ENCODE measurements at regions not wholly inside any gene's neighbourhood (a gene's known extent, or its start where the extent isn't known, plus 50 kb on each side); places are given as distances from the start of the nearest gene placed in this dataset.

DNA sequence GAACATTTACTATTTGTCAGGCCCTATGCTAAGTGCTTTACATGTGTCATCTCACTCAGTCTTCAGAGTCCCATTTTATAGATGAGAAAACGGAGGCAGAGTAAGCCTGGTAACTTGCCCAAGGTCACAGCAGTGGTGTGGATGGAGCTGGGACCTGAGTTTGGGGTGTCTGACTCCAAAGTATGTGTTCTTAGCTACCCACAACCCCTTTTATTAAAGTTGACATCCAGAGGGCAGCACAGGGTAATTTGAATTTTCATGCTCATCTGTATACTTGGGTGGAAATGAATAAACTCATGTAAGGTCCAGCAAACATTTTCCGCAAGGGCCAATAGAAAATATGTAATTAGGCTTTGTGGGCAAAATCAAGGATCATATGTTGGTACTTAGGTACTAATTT, 93.4 kb upstream of the SLC25A48 start (continued):
- TF ChIP-seq, protein P1, sequence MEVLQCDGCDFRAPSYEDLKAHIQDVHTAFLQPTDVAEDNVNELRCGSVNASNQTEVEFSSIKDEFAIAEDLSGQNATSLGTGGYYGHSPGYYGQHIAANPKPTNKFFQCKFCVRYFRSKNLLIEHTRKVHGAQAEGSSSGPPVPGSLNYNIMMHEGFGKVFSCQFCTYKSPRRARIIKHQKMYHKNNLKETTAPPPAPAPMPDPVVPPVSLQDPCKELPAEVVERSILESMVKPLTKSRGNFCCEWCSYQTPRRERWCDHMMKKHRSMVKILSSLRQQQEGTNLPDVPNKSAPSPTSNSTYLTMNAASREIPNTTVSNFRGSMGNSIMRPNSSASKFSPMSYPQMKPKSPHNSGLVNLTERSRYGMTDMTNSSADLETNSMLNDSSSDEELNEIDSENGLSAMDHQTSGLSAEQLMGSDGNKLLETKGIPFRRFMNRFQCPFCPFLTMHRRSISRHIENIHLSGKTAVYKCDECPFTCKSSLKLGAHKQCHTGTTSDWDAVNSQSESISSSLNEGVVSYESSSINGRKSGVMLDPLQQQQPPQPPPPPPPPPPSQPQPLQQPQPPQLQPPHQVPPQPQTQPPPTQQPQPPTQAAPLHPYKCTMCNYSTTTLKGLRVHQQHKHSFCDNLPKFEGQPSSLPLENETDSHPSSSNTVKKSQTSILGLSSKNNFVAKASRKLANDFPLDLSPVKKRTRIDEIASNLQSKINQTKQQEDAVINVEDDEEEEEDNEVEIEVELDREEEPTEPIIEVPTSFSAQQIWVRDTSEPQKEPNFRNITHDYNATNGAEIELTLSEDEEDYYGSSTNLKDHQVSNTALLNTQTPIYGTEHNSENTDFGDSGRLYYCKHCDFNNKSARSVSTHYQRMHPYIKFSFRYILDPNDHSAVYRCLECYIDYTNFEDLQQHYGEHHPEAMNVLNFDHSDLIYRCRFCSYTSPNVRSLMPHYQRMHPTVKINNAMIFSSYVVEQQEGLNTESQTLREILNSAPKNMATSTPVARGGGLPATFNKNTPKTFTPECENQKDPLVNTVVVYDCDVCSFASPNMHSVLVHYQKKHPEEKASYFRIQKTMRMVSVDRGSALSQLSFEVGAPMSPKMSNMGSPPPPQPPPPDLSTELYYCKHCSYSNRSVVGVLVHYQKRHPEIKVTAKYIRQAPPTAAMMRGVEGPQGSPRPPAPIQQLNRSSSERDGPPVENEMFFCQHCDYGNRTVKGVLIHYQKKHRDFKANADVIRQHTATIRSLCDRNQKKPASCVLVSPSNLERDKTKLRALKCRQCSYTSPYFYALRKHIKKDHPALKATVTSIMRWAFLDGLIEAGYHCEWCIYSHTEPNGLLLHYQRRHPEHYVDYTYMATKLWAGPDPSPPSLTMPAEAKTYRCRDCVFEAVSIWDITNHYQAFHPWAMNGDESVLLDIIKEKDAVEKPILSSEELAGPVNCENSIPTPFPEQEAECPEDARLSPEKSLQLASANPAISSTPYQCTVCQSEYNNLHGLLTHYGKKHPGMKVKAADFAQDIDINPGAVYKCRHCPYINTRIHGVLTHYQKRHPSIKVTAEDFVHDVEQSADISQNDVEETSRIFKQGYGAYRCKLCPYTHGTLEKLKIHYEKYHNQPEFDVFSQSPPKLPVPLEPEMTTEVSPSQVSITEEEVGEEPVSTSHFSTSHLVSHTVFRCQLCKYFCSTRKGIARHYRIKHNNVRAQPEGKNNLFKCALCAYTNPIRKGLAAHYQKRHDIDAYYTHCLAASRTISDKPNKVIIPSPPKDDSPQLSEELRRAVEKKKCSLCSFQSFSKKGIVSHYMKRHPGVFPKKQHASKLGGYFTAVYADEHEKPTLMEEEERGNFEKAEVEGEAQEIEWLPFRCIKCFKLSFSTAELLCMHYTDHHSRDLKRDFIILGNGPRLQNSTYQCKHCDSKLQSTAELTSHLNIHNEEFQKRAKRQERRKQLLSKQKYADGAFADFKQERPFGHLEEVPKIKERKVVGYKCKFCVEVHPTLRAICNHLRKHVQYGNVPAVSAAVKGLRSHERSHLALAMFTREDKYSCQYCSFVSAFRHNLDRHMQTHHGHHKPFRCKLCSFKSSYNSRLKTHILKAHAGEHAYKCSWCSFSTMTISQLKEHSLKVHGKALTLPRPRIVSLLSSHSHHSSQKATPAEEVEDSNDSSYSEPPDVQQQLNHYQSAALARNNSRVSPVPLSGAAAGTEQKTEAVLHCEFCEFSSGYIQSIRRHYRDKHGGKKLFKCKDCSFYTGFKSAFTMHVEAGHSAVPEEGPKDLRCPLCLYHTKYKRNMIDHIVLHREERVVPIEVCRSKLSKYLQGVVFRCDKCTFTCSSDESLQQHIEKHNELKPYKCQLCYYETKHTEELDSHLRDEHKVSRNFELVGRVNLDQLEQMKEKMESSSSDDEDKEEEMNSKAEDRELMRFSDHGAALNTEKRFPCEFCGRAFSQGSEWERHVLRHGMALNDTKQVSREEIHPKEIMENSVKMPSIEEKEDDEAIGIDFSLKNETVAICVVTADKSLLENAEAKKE (CRISPR knock-in tag; IDR thresholded peaks at IDR 0.05), result no peak

DNA sequence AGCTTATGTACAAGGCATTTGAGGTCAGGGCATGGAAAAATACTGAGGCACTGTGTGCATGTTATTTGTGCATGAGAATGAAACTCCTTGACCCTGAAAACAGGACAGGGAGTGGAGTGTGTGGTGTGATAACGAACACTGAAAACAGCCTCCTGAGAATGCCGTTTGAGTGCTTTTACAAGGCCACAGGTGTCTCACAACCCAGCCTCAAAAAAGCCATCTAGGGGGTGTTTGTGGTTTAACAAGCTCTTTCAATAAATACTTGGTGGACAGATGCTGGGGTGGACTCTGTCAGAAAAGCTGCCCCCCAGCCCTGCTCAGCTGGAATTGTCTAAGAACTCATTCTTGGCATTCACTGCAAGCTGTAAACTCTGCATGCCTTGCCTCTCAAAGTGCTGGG, 94.0 kb upstream of the SLC25A48 start:
- no peaks in the 10 kb centered on the region for H3F3A ChIP-seq (replicated peaks; ENCODE audit: low read depth)
- H4K20me1 ChIP-seq (replicated peaks; ENCODE audit: insufficient read depth), result no peaks in the 10 kb centered on the region
- no peak overlapping the region for H2AFZ ChIP-seq
- Mint-ChIP-seq H3K4me1 (no peaks in the 10 kb centered on the region; the same call in 2 of the 3 replicates), H3K36me3 (ENCODE audit: low read depth) (peaks cover 8% of the 10 kb centered on the region; the same call in 2 of the 3 replicates), H3K27ac (no peak overlapping the region), H3K9me3 (peaks cover 22% of the 10 kb centered on the region), H3K27me3 (ENCODE audit: insufficient read depth, low read depth, poor library complexity) (no peaks in the 10 kb centered on the region), H3K4me3 (no peak overlapping the region)
- H3K27me3 ChIP-seq (ENCODE audit: insufficient read depth), result no peaks in the 10 kb centered on the region
- no peaks in the 10 kb centered on the region for H3K36me3 ChIP-seq (ENCODE audit: insufficient read depth)
- H3K4me1 ChIP-seq (ENCODE audit: insufficient read depth), result no peaks in the 10 kb centered on the region
- DNase-seq (ENCODE audit: low spot score) (no peak), ATAC-seq (no peak)
- H3K9me2 ChIP-seq (ENCODE audit: insufficient read depth), result no peaks in the 10 kb centered on the region
- no peak overlapping the region for H3K27ac ChIP-seq (ENCODE audit: low read depth)
- H3K4me3 ChIP-seq, result no peak overlapping the region
- H3K4me2 ChIP-seq, result no peak overlapping the region
- no peaks in the 10 kb centered on the region for H3K79me2 ChIP-seq (replicated peaks; ENCODE audit: insufficient read depth)
- TF ChIP-seq EZH2phosphoT487 (IDR thresholded peaks at IDR 0.05; ENCODE audit: unreplicated experiment) (no peak), STAT1 (IDR thresholded peaks at IDR 0.05; ENCODE audit: unreplicated experiment) (no peak), JUNB (IDR thresholded peaks at IDR 0.05; ENCODE audit: unreplicated experiment) (no peak), NANOG (IDR thresholded peaks at IDR 0.05; ENCODE audit: borderline replicate concordance) (no peak)
- TF ChIP-seq, protein P1 (CRISPR knock-in tag; IDR thresholded peaks at IDR 0.05), result no peak
- TF ChIP-seq, protein P2, sequence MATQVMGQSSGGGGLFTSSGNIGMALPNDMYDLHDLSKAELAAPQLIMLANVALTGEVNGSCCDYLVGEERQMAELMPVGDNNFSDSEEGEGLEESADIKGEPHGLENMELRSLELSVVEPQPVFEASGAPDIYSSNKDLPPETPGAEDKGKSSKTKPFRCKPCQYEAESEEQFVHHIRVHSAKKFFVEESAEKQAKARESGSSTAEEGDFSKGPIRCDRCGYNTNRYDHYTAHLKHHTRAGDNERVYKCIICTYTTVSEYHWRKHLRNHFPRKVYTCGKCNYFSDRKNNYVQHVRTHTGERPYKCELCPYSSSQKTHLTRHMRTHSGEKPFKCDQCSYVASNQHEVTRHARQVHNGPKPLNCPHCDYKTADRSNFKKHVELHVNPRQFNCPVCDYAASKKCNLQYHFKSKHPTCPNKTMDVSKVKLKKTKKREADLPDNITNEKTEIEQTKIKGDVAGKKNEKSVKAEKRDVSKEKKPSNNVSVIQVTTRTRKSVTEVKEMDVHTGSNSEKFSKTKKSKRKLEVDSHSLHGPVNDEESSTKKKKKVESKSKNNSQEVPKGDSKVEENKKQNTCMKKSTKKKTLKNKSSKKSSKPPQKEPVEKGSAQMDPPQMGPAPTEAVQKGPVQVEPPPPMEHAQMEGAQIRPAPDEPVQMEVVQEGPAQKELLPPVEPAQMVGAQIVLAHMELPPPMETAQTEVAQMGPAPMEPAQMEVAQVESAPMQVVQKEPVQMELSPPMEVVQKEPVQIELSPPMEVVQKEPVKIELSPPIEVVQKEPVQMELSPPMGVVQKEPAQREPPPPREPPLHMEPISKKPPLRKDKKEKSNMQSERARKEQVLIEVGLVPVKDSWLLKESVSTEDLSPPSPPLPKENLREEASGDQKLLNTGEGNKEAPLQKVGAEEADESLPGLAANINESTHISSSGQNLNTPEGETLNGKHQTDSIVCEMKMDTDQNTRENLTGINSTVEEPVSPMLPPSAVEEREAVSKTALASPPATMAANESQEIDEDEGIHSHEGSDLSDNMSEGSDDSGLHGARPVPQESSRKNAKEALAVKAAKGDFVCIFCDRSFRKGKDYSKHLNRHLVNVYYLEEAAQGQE (IDR thresholded peaks at IDR 0.05; ENCODE audit: unreplicated experiment), result no peak
